OCI-LY1 (cell line): ENCODE measurements at regions not wholly inside any gene's neighbourhood (a gene's known extent, or its start where the extent isn't known, plus 50 kb on each side); places are given as distances from the start of the nearest gene placed in this dataset.

Source experiments
- CTCF ChIP-seq: fragments of 200-600 bp; sonication (generic), shearing (Covaris generic); IDR thresholded peaks from 2 replicates; pipeline ENCODE4 v1.5.1; 2017; ENCODE audit warnings: mild to moderate bottlenecking, antibody characterized with exemption, low read length, moderate library complexity, mixed read lengths
- EZH2 ChIP-seq: fragments of 200-600 bp; sonication (generic), shearing (Covaris generic); IDR thresholded peaks from 2 replicates; pipeline ENCODE4 v1.8.0; 2017; ENCODE audit warnings: borderline replicate concordance, mixed run types, mild to moderate bottlenecking, antibody characterized with exemption, low read length, moderate library complexity, mixed read lengths

- no peak for TF ChIP-seq CTCF
- no peak for TF ChIP-seq EZH2
Observed at GRCh38 chr13:59103004-59103768, 1060.5 kb downstream of the DIAPH3 start.
